ENCODE measurements at regions not wholly inside any gene's neighbourhood (a gene's known extent, or its start where the extent isn't known, plus 50 kb on each side); places are given as distances from the start of the nearest gene placed in this dataset.

- Histone ChIP-seq H3K4me3 (replicated peaks in 1 of 3; ENCODE audit: low read depth in 2 of 3, low read length in 3 of 3) (no peak overlapping the region), H4K20me1 (ENCODE audit: insufficient read depth, low read length) (no peaks in the 10 kb centered on the region), H3K9me3 (replicated peaks in 1 of 2; ENCODE audit: control insufficient read depth in 1 of 2, insufficient read depth in 1 of 2, low read length in 2 of 2) (no peaks in the 10 kb centered on the region), H3K4me1 (ENCODE audit: control insufficient read depth in 1 of 2, insufficient read depth in 2 of 2, low read length in 2 of 2) (no peaks in the 10 kb centered on the region), H3K27me3 (ENCODE audit: control insufficient read depth in 2 of 2, insufficient read depth in 2 of 2, low read length in 2 of 2) (no peaks in the 10 kb centered on the region), H2AFZ (ENCODE audit: insufficient read depth, low read depth, low read length, poor library complexity, severe bottlenecking) (no peak overlapping the region), H3K36me3 (replicated peaks in 1 of 2; ENCODE audit: control insufficient read depth in 1 of 2, insufficient read depth in 2 of 2, low read length in 2 of 2) (no peaks in the 10 kb centered on the region), H3K27ac (ENCODE audit: low read depth in 1 of 2, low read length in 2 of 2) (no peak overlapping the region), H3K4me2 (replicated peaks; ENCODE audit: extremely low read depth, low read length, poor library complexity, severe bottlenecking) (no peak overlapping the region), H3K9ac (ENCODE audit: insufficient read depth, low read length, poor library complexity, severe bottlenecking) (no peak overlapping the region), H3K79me2 (ENCODE audit: insufficient read depth, low read length) (no peaks in the 10 kb centered on the region)
- DNase-seq: no peak
- peaks cover 0 to 2% (median 0%) of the 10 kb centered on the region in 7 donors for H3K9me3 Mint-ChIP-seq
- H3K27ac Mint-ChIP-seq: no peak overlapping the region
- H3K4me1 Mint-ChIP-seq: no peaks in the 10 kb centered on the region
- H3K36me3 Mint-ChIP-seq: no peaks in the 10 kb centered on the region
- H3K27me3 Mint-ChIP-seq (ENCODE audit: low read depth in 3 of 3): no peaks in the 10 kb centered on the region
- no peak overlapping the region for H3K4me3 Mint-ChIP-seq
- intact Hi-C loops (cut with micrococcal nuclease): no loop called here
- no CpG with 5 or more reads among the region's 1 CpG for WGBS (ENCODE audit: insufficient coverage)
- TF ChIP-seq CTCF (IDR thresholded peaks at IDR 0.05): no peak
These were observed 916.7 kb downstream of the PDHA2 start for GRCh38 chr4:96756584-96756983.

- H3K36me3 ChIP-seq (replicated peaks in 1 of 2; ENCODE audit: control insufficient read depth in 1 of 2, insufficient read depth in 2 of 2, low read length in 2 of 2): no peaks in the 10 kb centered on the region
- TF ChIP-seq CTCF (IDR thresholded peaks at IDR 0.05): no peak
- Mint-ChIP-seq H3K36me3 (no peaks in the 10 kb centered on the region), H3K27me3 (ENCODE audit: low read depth in 3 of 3) (no peaks in the 10 kb centered on the region), H3K4me3 (no peak overlapping the region), H3K9me3 (peaks cover 1 to 15% (median 9%) of the 10 kb centered on the region in 7 donors), H3K27ac (no peak overlapping the region), H3K4me1 (no peaks in the 10 kb centered on the region)
- no peak overlapping the region for H2AFZ ChIP-seq (ENCODE audit: insufficient read depth, low read depth, low read length, poor library complexity, severe bottlenecking)
- no peak overlapping the region for H3K27ac ChIP-seq (ENCODE audit: low read depth in 1 of 2, low read length in 2 of 2)
- H3K9ac ChIP-seq (ENCODE audit: insufficient read depth, low read length, poor library complexity, severe bottlenecking): no peak overlapping the region
- DNase-seq: no peak
- 82% methylated on average over 3 of the region's 3 CpGs for WGBS (ENCODE audit: insufficient coverage)
- no peaks in the 10 kb centered on the region for H3K27me3 ChIP-seq (ENCODE audit: control insufficient read depth in 2 of 2, insufficient read depth in 2 of 2, low read length in 2 of 2)
- H3K9me3 ChIP-seq (replicated peaks in 1 of 2; ENCODE audit: control insufficient read depth in 1 of 2, insufficient read depth in 1 of 2, low read length in 2 of 2): peaks cover 15 to 18% of the 10 kb centered on the region in 2 donors
- intact Hi-C loops (cut with micrococcal nuclease): no loop called here
- no peaks in the 10 kb centered on the region for H3K4me1 ChIP-seq (ENCODE audit: control insufficient read depth in 1 of 2, insufficient read depth in 2 of 2, low read length in 2 of 2)
- H3K4me3 ChIP-seq (replicated peaks in 1 of 3; ENCODE audit: low read depth in 2 of 3, low read length in 3 of 3): no peak overlapping the region
- H4K20me1 ChIP-seq (ENCODE audit: insufficient read depth, low read length): no peaks in the 10 kb centered on the region
- H3K79me2 ChIP-seq (ENCODE audit: insufficient read depth, low read length): no peaks in the 10 kb centered on the region
- no peak overlapping the region for H3K4me2 ChIP-seq (replicated peaks; ENCODE audit: extremely low read depth, low read length, poor library complexity, severe bottlenecking)
These were observed 923.7 kb downstream of the PDHA2 start for GRCh38 chr4:96763546-96763945.
